HUES6 (cell line): ENCODE measurements at regions not wholly inside any gene's neighbourhood (a gene's known extent, or its start where the extent isn't known, plus 50 kb on each side); places are given as distances from the start of the nearest gene placed in this dataset.
"Not testable (repeated sequence)": the region's sequence is repeated elsewhere in the genome, so short reads cannot be mapped to it uniquely, and the experiment has no call there.

Experiments used
- H3K27ac ChIP-seq: 2 replicates; pipeline ENCODE4 v1.7.0; 2013; ENCODE audit warnings: low read depth, mild to moderate bottlenecking, low read length, inconsistent platforms
- H3K27me3 ChIP-seq: 2 replicates; pipeline ENCODE4 v1.6.1; 2013; ENCODE audit warnings: low read length; ENCODE audit not compliant: control insufficient read depth, insufficient read depth
- H3K36me3 ChIP-seq: 2 replicates; pipeline ENCODE4 v1.6.1; 2013; ENCODE audit warnings: low read length; ENCODE audit not compliant: control insufficient read depth, insufficient read depth
- H3K4me1 ChIP-seq: 2 replicates; pipeline ENCODE4 v1.6.1; 2013; ENCODE audit warnings: low read length; ENCODE audit not compliant: control insufficient read depth, insufficient read depth
- H3K4me3 ChIP-seq: 2 replicates; pipeline ENCODE4 v1.5.1; 2013; ENCODE audit warnings: low read depth, low read length
- H3K9ac ChIP-seq: one replicate; pipeline ENCODE4 v1.6.1; 2013; ENCODE audit warnings: mild to moderate bottlenecking, low read length
- H3K9me3 ChIP-seq: 2 replicates; pipeline ENCODE4 v1.6.1; 2013; ENCODE audit warnings: low read depth, low read length; ENCODE audit not compliant: control insufficient read depth, insufficient read depth

DNA sequence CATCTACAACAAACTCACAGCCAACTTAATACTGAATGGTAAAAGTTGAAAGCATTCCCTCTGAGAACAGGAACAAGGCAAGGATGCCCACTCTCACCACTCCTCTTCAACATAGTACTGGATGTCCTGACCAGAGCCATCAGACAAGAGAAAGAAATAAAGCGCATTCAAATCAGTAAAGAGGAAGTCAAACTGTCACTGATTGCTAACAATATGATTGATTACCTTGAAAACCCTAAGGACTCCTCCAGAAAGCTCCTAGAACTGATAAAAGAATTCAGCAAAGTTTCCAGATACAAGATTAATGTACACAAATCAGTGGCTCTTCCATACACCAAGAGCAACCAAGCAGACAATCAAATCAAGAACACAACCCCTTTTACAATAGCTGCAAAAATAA, 153.4 kb downstream of the LTN1 start:
- H3K27me3 ChIP-seq, H3K9me3 ChIP-seq, H3K9ac ChIP-seq, H3K4me3 ChIP-seq, H3K27ac ChIP-seq, H3K36me3 ChIP-seq, H3K4me1 ChIP-seq: not testable (repeated sequence)

DNA sequence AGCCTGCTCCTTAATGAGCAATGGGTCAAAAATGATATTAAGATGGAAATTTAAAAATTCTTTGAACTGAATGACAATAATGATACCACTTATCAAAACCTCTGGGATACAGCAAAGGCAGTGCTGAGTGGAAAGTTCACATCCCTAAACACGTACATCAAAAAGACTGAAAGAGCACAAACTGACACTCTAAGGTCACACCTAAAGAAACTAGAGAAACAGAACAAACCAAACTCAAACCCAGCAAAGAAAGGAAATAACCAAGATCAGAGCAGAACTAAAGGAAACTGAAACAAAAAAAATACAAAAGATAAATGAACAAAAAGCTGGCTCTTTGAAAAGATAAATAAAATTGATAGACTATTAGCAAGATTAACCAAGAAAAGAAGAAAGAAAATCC, 155.3 kb downstream of the LTN1 start:
- H3K27ac ChIP-seq, H3K4me1 ChIP-seq, H3K36me3 ChIP-seq, H3K9me3 ChIP-seq, H3K27me3 ChIP-seq, H3K4me3 ChIP-seq, H3K9ac ChIP-seq: not testable (repeated sequence)

DNA sequence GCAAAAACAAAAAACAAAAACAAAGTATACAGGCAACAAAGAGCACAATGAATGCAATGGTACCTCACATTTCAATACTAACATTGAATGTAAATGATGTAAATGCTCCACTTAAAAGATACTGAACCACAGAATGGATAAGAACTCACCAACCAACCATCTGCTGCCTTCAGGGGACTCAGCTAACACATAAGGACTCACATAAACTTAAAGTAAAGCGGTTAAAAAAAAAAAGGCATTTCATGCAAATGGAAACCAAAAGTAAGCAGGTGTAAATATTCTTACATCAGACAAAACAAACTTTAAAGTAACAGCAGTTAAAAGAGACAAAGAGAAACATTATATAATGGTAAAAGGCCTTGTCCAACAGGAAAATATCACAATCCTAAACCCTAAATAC, 156.1 kb downstream of the LTN1 start:
- not testable (repeated sequence) for H3K4me3 ChIP-seq, H3K9me3 ChIP-seq, H3K27me3 ChIP-seq, H3K9ac ChIP-seq, H3K36me3 ChIP-seq, H3K4me1 ChIP-seq, H3K27ac ChIP-seq

DNA sequence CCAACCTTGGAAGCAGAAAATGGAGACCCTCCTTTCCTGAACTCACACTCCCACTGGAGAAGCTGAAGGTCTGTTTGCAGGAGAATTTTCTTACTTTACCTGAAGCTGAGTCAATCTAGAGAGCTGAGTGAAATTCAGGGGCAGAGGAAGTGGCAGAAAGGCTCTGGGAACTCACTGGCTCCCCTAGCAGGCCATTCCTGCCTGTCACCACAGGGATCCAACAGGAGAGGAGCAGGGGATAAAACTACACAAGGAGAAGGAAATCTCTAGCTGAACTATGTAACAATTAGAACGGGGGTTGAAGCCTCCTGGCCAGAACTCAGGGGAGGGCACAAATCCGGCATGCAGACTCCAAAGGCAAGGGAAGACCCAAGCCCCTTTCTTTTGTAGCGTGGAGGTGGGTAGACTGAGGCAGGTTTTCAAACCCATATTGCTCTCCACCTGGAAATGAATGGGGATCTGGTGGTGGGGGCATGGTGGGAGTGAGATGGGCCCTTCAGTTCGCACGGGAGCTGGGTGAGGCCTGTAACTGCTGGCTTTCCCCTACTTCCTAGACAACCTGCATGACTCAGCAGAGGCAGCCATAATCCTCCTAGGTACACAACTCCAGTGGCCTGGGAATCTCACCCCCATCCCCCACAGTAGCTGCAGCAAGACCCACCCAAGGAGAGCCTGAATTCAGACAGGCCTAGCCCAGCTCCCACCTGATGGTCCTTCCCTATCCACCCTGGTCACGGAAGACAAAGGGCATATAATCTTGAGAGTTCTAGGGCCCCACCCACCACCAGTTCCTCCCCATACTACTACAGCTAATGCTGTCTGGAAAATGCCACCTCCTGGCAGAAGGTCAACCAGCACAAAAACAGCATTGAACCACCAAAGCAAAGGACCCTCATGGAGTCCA, 158.1 kb downstream of the LTN1 start:
- H3K4me3 ChIP-seq, result no peak overlapping the region
- no peaks in the 10 kb centered on the region for H3K9me3 ChIP-seq
- no peaks in the 10 kb centered on the region for H3K36me3 ChIP-seq
- no peaks in the 10 kb centered on the region for H3K27me3 ChIP-seq
- H3K4me1 ChIP-seq, result no peaks in the 10 kb centered on the region
- H3K27ac ChIP-seq, result no peak overlapping the region
- no peak overlapping the region for H3K9ac ChIP-seq

DNA sequence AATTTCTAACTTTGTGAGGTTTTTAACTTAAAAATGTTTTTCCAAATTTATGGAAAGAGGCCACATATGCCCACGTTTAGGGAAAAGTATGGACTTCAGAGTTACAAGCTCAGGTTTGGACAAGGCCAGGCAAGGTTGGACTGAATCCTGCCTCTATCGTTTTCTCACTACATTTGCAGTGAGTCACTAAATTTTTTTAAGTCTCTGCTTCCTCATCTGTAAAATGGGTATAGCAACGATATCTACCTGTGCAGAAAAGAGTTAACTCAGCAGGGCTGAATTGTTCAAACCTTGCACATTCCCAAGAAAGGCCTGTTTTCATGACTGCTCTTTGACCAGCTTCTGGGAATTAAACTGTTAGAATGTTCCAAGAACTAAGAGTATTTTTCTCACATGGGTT, 159.1 kb downstream of the LTN1 start:
- Histone ChIP-seq H3K36me3 (no peaks in the 10 kb centered on the region), H3K27me3 (no peaks in the 10 kb centered on the region), H3K27ac (no peak overlapping the region), H3K9me3 (no peaks in the 10 kb centered on the region), H3K9ac (no peak overlapping the region), H3K4me3 (no peak overlapping the region), H3K4me1 (no peaks in the 10 kb centered on the region)

DNA sequence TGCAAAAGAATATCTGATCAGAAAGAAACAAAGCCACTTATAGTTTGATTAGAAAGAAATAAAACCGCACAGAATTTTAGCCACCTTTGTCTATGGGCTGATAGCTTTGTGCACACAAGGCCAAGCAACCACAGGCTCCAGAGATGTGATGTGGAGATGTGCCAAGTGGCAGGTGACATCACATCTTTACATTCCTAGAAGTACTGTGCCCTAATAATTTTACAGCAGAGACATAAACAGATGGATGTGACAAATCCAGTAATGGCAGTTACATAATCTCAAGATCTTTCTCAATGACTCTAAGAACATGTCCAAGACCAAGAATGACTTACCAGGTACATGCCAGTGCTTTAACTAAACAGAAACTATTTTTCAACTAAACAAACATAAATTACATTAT, 159.5 kb downstream of the LTN1 start:
- Histone ChIP-seq H3K9me3 (no peaks in the 10 kb centered on the region), H3K9ac (no peak overlapping the region), H3K4me1 (no peaks in the 10 kb centered on the region), H3K36me3 (no peaks in the 10 kb centered on the region), H3K27ac (no peak overlapping the region), H3K27me3 (no peaks in the 10 kb centered on the region), H3K4me3 (no peak overlapping the region)

DNA sequence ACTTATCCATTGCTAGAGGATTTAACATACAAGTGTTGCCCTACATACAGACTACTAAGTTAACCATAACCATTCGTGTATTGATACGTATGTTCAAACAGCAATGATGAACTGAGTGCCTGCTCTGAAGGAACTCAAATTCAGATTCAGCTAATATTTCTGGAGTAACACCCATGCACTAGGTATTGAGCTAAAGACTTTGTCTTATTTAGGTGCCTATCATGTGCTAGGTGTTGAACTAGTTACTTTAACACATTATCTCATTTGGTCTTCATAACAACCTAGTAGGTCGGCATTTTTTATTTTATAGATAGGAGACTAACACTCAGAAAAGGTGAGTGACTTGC, 160.0 kb downstream of the LTN1 start:
- Histone ChIP-seq H3K4me1 (no peaks in the 10 kb centered on the region), H3K9me3 (no peaks in the 10 kb centered on the region), H3K4me3 (no peak overlapping the region), H3K36me3 (no peaks in the 10 kb centered on the region), H3K27me3 (no peaks in the 10 kb centered on the region), H3K9ac (no peak overlapping the region), H3K27ac (no peak overlapping the region)

DNA sequence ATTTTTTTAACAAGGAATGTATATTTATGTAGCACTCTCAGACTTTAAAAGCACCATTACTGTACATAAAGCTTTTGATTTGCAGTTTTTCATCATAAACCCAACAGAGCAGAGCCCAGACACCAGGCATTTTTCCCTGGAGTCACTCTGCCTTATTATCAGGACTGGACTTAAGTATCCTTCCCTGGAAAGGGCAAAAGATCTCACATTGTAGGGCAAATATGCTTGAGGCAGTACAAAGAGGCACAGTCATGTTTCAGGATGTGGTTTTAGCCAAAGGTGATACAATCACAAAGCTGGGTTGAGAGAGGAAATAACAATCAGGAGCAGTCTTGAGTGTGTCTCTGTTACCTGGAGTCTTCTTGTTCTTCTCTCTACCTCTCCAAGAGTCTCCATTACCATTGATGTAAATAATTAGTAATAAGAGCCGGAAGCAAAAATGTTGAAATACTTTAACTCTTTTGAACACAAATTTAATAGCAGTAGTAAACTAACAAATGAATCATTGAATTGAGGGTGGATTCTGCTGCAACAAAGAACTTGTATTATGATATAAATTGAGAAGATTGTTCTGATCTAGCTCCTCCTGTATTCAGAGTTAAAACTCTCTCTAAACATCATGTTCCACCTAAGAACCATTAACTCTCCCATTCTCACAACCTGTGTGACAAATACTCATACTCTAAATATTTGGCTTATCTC, 160.5 kb downstream of the LTN1 start:
- H3K9ac ChIP-seq, result no peak overlapping the region
- no peaks in the 10 kb centered on the region for H3K27me3 ChIP-seq
- H3K36me3 ChIP-seq, result no peaks in the 10 kb centered on the region
- H3K9me3 ChIP-seq, result no peaks in the 10 kb centered on the region
- no peak overlapping the region for H3K27ac ChIP-seq
- H3K4me3 ChIP-seq, result no peak overlapping the region
- no peaks in the 10 kb centered on the region for H3K4me1 ChIP-seq

DNA sequence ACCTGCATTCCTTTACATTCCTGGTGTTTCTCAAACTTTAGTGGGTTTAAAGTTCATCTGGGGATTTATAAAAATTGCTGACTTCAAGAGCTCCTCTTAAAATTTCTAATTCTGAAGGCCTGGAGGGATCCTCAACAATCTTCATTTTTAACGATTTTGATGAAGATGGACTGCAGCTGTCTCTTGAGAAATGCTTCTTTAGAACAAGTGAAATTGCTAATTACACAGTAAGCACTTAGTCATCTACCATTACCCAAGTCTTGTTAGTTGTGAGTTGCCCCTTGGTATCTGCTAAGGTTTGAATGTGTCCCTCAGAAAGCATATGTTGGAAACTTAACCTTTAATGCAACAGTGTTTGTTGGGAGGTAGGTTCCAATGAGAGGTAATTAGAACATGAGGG, 163.7 kb downstream of the LTN1 start:
- no peaks in the 10 kb centered on the region for H3K9me3 ChIP-seq
- H3K4me1 ChIP-seq, result no peaks in the 10 kb centered on the region
- no peak overlapping the region for H3K9ac ChIP-seq
- no peaks in the 10 kb centered on the region for H3K36me3 ChIP-seq
- H3K27me3 ChIP-seq, result no peaks in the 10 kb centered on the region
- H3K27ac ChIP-seq, result no peak overlapping the region
- H3K4me3 ChIP-seq, result no peak overlapping the region

DNA sequence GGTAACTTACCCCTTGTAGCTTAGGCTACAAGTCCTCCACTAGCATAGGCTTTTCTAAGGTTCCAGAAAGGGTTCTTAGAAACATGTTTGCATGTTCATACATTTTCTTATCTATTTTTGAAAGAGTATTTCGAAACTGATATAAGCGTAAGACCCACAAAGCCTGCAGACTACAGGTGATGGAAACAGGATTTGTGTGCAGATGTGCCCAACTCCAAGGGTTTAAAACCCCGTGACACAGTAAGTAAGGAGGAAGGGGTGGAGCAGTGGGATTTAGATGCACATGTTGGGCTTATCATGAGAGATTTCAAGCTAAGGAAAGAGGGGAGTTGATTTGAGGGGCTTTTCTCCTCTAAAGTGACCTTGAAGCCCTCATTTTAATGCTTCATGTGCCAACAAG, 164.7 kb downstream of the LTN1 start:
- Histone ChIP-seq H3K4me1 (no peaks in the 10 kb centered on the region), H3K27me3 (no peaks in the 10 kb centered on the region), H3K9ac (no peak overlapping the region), H3K9me3 (no peaks in the 10 kb centered on the region), H3K27ac (no peak overlapping the region), H3K36me3 (no peaks in the 10 kb centered on the region), H3K4me3 (no peak overlapping the region)

DNA sequence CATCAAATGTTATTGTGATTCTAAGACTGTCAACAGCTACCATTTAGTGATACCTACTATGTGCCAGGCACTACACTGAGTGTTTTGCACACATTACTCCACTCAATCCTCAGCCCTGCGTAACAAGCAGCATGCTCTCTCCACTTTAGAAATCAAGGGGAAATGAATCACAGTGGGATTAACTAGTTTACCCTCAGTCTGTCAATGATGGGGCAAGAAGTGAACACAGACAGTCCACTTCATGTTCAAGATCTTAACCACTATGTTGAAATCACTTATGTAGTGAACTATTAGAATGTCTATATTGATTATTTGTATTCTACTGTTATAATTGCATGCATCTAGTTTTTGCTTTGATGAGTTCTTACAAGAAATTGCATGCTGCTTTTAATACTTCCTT, 165.3 kb downstream of the LTN1 start:
- Histone ChIP-seq H3K36me3 (no peaks in the 10 kb centered on the region), H3K4me3 (no peak overlapping the region), H3K9ac (no peak overlapping the region), H3K9me3 (no peaks in the 10 kb centered on the region), H3K4me1 (no peaks in the 10 kb centered on the region; the same call in 1 of the 2 replicates), H3K27me3 (no peaks in the 10 kb centered on the region), H3K27ac (no peak overlapping the region)
